ENCODE measurements at regions not wholly inside any gene's neighbourhood (a gene's known extent, or its start where the extent isn't known, plus 50 kb on each side); places are given as distances from the start of the nearest gene placed in this dataset.

GRCh38 chr7:36076074-36076473, 77.0 kb upstream of the EEPD1 start:
- no peak for DNase-seq

DNA sequence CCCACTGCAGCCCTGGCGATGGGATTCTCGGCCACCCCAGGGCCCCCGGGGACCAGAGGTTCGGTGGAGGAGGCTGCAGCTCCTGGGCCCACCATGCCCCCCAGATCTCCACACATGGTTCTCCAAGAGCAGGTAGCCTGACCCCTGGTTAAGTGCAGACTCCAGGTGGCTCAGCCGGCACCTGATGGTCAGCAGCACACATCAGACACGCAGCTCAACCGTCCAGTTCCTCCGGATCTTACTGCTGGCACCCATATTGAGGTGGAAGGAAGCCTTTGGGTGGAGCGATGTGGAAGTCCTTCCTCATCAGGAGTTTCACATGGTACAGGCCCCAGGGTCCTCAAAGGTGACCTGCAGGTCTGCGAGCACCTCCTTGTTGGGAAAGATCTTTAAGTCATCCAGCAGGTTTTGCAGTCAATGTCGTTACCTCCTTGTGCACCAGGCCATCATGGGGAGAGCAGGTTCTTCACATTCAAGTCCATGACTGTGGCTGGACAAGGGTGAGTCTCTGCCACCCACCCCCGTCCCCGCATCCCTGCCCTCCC, 74.2 kb upstream of the EEPD1 start:
- DNase-seq, result no peak

DNA sequence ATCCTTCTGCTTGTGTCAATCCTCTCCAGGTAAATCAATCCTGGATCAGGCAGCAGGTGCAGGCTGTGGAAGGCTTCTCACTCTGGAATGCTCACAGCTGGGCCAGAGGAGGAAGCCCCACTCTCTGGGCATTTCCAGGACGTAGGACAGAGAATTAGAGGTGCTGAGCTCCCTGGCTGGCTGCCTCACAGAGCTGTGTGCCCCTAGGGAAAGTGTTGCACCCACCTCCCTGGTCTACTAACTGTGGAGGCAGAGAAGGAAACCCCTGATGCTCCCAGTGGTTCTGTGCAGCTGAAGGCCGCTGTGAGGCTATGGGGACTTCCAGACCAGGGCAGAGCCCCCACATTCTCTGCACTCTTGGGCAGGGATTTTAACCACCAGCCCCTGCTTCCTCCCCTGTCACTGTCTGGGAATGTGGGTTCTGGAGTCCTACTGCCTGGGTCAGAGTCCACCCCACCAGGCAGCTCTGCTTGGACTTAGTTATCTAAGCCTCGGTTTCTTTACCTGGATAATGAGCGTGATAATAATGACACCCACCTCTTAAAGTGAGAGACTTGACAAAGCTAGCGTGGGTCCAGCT, 73.5 kb upstream of the EEPD1 start:
- DNase-seq, result no peak

DNA sequence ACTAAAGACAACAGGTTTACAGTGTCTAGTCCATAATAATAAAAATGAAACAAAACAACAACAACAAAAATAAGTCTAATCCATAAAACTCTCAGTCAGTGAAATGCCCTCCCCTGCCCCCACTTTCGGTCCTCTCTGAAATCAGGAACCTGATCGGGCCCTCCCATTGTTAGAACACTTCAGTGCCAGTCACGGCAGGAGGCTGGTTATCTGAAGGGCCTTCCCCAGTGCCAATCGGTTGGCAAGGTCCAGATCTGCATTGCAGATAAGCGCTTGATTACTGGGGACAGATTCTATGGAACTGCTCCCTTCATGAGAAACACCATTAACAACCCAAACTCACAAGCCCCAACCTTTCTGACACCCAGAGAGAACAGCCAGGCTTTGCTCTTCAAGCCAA, 72.2 kb upstream of the EEPD1 start:
- no peak for DNase-seq

GRCh38 chr7:36082216-36082615, 70.8 kb upstream of the EEPD1 start:
- no peak for DNase-seq

- DNase-seq, result no peak
These were observed 70.1 kb upstream of the EEPD1 start for GRCh38 chr7:36082910-36083309.

- DNase-seq, result no peak
These were observed 69.3 kb upstream of the EEPD1 start for GRCh38 chr7:36083626-36084380.

DNA sequence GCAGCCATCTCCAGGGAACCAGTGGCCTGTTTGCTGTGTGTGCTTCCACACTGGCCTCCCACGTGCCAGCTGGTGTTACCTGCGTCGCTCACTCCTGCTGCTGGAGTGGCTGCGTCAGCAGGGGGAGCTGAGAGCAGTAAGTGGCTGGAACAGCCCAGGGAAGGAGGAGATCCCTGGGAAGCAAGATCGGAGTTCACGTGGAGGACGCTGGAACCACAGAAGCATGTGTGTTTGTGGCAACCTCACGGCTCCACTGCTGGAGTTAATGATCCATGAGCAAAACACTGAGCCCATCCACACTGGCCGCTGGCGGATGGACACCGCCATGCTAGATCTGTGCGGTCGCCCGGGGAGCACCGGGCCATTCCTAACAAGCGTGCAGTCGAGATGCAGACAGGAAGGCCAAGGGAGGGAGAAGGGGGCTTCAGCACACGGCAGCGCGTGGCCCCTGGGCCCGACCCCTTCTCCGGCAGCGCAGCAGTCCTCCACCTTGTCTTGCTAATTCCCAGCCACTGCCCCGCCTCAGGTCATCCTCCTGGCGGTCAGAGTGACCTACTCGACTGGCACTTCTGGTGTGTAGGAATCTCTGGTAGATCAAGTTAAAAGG, 68.5 kb upstream of the EEPD1 start:
- peak; percentile 74 for DNase-seq

DNA sequence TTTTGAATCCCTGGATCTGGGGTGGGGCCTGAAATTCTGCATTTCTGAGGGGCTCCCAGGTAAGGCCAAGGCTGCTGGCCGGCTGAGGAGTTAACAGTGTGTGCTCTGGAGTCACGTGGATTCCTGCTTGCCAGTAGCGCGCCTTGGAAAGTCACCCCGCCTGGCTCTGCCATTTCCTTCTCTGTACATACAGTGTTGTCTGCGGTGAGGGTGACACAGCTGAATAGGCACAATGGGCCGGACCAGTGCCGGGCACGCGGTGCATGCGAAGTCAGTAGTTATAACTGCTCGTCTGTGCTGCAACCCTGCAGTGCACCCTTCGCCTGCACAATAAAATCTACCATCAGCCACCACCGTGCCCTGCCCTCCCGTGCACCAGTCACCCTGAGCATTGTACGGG, 68.0 kb upstream of the EEPD1 start:
- DNase-seq, result no peak

GRCh38 chr7:36086571-36086970, 66.5 kb upstream of the EEPD1 start:
- DNase-seq, result no peak

GRCh38 chr7:36088553-36088952, 64.5 kb upstream of the EEPD1 start:
- no peak for DNase-seq

- no peak for DNase-seq
These were observed 64.1 kb upstream of the EEPD1 start for GRCh38 chr7:36088966-36089365.

GRCh38 chr7:36090976-36091873, 61.8 kb upstream of the EEPD1 start:
- DNase-seq, result no peak

GRCh38 chr7:36091874-36092176, 61.2 kb upstream of the EEPD1 start:
- no peak for DNase-seq

DNA sequence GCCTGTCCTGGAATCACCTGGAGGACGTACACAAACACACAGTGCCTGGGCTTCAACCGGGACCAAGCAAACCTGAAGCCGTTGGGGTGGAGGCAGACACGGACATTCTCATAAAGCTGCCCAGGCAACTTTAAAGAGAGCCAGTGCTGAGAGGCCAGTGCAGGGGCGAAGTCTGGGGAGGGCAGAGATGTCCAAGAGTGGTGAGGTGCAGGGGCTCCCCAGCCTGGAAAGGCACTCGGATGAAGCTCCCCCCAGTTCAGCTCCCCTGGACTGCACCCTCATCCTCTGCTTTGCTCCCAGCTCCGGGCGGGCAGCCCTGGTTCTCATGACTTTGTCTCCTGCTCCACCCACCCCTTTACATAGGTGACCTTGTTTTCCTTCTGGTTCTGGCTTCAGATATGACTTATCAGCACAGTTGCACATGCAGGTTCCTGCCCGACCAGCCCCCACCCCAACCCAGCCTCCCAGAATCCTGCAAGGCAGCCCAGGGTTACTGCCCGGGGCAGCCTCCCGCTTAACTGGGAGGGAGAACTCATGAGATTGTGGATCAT, 60.8 kb upstream of the EEPD1 start:
- DNase-seq, result no peak

- DNase-seq, result no peak
These were observed 56.5 kb upstream of the EEPD1 start for GRCh38 chr7:36096460-36097095.

- DNase-seq, result no peak
These were observed 55.0 kb upstream of the EEPD1 start for GRCh38 chr7:36098096-36098495.

DNA sequence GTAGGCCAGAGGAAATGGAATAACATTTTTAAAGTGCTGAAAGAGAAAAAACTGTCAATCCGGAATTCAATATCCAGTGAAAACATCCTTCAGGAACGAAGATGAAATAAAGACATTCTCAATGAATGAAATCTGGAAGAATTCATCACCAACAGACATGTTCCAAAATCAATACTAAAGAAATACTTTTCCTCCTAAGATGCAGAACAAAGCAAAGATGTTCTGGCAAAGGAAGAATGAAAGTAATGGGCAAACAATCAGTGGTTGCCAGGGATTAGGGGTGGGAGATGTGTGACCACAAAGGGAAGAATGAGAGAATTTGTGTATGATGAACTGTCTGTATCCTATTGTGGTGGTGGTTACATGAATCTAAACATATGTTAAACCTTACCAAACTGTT, 52.8 kb upstream of the EEPD1 start:
- DNase-seq, result peak; percentile 58

- no peak for DNase-seq
These were observed 52.4 kb upstream of the EEPD1 start for GRCh38 chr7:36100634-36101033.
